ENCODE measurements at regions not wholly inside any gene's neighbourhood (a gene's known extent, or its start where the extent isn't known, plus 50 kb on each side); places are given as distances from the start of the nearest gene placed in this dataset.

DNA sequence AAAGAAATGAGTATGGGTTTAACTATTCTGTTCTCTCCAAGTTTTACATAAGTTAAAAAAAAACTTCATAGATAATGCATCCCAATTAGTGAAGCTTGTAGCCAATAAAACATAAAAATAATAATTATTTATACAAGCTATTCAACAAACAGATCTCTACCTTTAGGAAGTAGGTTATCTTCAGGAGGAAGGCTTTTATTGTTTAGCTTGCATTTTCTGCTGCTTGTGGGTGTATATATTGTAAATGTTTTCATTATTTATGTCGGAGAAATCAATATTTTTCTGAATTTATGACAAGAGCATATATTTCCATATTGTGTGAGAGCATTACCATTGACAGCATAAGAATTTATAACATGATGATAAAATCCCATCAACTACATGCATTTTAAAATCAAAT lies 208.3 kb downstream of the TRAM1L1 start:
- no peak overlapping the region for H3K4me3 ChIP-seq (ENCODE audit: low read length)
- TF ChIP-seq, protein P1, sequence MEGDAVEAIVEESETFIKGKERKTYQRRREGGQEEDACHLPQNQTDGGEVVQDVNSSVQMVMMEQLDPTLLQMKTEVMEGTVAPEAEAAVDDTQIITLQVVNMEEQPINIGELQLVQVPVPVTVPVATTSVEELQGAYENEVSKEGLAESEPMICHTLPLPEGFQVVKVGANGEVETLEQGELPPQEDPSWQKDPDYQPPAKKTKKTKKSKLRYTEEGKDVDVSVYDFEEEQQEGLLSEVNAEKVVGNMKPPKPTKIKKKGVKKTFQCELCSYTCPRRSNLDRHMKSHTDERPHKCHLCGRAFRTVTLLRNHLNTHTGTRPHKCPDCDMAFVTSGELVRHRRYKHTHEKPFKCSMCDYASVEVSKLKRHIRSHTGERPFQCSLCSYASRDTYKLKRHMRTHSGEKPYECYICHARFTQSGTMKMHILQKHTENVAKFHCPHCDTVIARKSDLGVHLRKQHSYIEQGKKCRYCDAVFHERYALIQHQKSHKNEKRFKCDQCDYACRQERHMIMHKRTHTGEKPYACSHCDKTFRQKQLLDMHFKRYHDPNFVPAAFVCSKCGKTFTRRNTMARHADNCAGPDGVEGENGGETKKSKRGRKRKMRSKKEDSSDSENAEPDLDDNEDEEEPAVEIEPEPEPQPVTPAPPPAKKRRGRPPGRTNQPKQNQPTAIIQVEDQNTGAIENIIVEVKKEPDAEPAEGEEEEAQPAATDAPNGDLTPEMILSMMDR (conservative IDR thresholded peaks at IDR 0.05; ENCODE audit: low read depth, low read length) = no peak
- DNase-seq (ENCODE audit: low read depth) = no peak

DNA sequence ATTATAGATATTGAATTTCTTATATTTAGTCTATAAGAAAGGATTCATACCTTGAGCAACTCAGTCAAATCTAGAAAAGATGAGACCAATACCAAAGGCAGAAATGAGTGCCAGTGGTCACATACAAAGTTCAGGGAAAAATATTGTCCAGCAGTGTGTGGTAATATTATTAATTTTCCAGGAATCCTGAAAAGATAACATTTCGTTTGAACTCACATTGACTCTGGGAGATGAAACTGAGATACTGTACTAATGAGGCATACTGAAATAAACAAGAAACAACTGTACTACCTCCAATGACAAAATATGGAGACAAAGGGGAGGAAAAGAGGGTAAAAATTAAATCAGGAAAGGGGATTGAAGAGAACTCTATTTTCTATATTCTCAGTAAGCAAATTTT lies 212.4 kb downstream of the TRAM1L1 start:
- DNase-seq (ENCODE audit: low read depth) = no peak
- TF ChIP-seq, protein P1 (conservative IDR thresholded peaks at IDR 0.05; ENCODE audit: low read depth, low read length) = no peak
- H3K4me3 ChIP-seq (ENCODE audit: low read length) = no peak overlapping the region

DNA sequence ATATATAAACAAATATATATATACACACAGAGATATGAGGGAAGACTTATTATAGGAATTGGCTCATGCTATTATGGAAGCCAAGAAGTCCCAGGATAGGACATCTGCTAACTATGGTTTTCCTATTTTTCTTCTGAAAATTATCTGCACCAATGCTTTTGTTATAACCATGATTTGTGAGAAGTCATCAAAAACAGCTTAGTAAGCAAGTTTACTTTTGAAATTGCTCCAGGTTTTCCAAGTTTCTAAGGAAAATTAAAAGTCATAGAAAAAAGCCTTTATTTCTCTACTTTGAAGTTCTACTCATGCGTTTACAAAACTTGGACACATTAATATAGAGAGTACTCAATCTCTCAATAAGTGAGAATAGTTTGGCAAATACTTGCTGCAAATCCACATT lies 213.1 kb downstream of the TRAM1L1 start:
- no peak for DNase-seq (ENCODE audit: low read depth)
- H3K4me3 ChIP-seq (ENCODE audit: low read length) = no peak overlapping the region
- TF ChIP-seq, protein P1 (conservative IDR thresholded peaks at IDR 0.05; ENCODE audit: low read depth, low read length) = no peak

DNA sequence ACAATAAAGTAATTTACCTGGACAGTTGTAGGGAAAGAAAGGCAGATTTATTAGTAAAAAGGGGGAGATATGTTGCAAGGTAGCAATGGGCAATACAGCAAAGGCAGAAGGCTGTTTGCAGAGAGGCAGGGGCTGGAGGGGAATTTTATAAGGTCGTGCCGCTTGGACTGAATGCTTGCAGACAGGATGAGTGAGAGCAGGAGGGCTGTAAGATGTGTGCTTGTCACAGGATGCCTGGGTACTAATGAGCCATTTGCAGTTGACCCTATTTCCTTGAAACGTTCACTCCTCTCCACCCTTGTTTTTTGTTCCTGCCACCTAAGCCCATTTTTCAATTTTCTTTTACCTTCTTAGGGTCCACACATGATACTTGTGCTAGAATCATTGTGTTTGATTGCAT lies 214.7 kb downstream of the TRAM1L1 start:
- TF ChIP-seq, protein P1 (conservative IDR thresholded peaks at IDR 0.05; ENCODE audit: low read depth, low read length) = no peak
- no peak overlapping the region for H3K4me3 ChIP-seq (ENCODE audit: low read length)
- no peak for DNase-seq (ENCODE audit: low read depth)

DNA sequence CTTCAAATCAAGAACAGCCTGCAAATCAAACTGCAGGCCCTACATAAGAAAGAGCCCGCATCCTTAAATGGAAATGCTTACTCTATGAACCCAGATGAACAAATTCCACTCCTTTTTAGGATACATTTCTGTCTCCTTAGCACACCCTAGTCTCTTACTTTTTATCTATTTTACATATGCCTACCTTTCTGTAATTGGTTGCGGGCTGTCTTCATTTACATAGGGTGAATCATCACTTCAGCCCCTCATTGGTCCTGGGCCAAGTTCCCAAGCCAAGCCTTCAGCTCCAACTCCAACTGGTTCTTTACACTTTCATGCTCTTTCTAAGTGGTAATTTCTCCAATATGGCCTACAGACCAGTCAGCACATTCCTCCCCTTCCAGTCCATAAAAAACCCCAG lies 219.3 kb downstream of the TRAM1L1 start:
- TF ChIP-seq, protein P1 (conservative IDR thresholded peaks at IDR 0.05; ENCODE audit: low read depth, low read length) = no peak
- DNase-seq (ENCODE audit: low read depth) = no peak
- no peak overlapping the region for H3K4me3 ChIP-seq (ENCODE audit: low read length)

DNA sequence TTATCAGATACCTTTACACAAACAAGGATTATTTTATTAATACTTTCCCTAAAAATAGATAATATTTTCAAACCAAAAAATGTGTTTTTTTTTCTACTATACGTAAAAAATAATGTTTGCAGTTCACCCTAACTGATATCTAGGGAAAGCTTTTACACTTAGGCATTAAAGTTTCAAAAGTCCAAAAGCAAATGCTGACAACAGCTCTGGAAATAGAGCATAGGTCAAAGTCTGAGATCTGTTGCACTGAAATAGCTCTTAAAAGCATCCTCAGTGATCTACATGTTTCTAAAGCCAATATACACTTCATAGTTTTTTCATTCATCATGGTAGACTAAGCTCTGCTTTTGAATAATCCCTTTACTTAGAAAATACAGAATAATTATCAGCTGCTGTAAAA lies 222.8 kb downstream of the TRAM1L1 start:
- TF ChIP-seq, protein P1 (conservative IDR thresholded peaks at IDR 0.05; ENCODE audit: low read depth, low read length) = no peak
- no peak overlapping the region for H3K4me3 ChIP-seq (ENCODE audit: low read length)
- no peak for DNase-seq (ENCODE audit: low read depth)

DNA sequence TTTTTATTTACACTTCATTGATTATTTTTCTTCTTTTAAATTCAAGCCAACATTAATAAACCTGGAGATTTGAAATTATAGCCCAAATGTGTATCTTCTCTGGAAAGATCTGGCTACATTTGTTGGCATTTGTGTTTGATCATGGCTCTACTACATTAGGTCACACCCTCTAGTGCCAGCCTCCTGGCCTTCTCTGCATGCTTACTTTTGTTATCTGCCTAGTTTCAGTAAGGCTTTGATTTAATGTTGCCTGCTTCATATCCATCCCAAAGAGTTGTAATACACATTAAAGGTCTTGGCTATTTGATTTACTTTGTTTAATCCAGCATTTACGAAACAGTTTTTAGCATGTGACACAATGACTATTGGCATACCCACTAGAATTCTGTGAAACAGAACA lies 224.5 kb downstream of the TRAM1L1 start:
- TF ChIP-seq, protein P1 (conservative IDR thresholded peaks at IDR 0.05; ENCODE audit: low read depth, low read length) = no peak
- DNase-seq (ENCODE audit: low read depth) = no peak
- H3K4me3 ChIP-seq (ENCODE audit: low read length) = no peak overlapping the region

Data from retinal pigment epithelial cell (primary cell).